CD4-positive, alpha-beta memory T cell (primary cell): ENCODE measurements at regions not wholly inside any gene's neighbourhood (a gene's known extent, or its start where the extent isn't known, plus 50 kb on each side); places are given as distances from the start of the nearest gene placed in this dataset.

Experiments
- CTCF ChIA-PET: fragments of 350-600 bp; sonication (Branson Sonifier 250); formaldehyde crosslinking; loops from one replicate; lab custom pipeline; 2021; ENCODE audit warnings: inconsistent platforms; ENCODE audit not compliant: partially characterized antibody; lab: Charles Lee
- POLR2A ChIA-PET: fragments of 350-600 bp; sonication (Branson Sonifier 250); formaldehyde crosslinking; loops from one replicate; lab custom pipeline; 2021; ENCODE audit not compliant: partially characterized antibody; lab: Charles Lee
- DNase-seq, 5 donors: peaks; one replicate each; pipeline versions ENCODE4 v3.0.0 to v3.0.0-alpha.2; 2020 to 2022; ENCODE audit warnings: mixed read lengths in 1 of 5
- H3K27ac ChIP-seq: one replicate; pipeline ENCODE4 v1.7.0; 2013; ENCODE audit warnings: low read depth, low read length
- H3K27me3 ChIP-seq: 2 replicates; pipeline ENCODE4 v1.7.0; 2013; ENCODE audit warnings: mild to moderate bottlenecking, low read length, moderate library complexity; ENCODE audit not compliant: insufficient read depth
- H3K36me3 ChIP-seq: 2 replicates; pipeline ENCODE4 v1.7.0; 2013; ENCODE audit warnings: mild to moderate bottlenecking, low read length, moderate library complexity; ENCODE audit not compliant: insufficient read depth
- H3K4me1 ChIP-seq: 2 replicates; pipeline ENCODE4 v1.7.0; 2013; ENCODE audit warnings: mild to moderate bottlenecking, low read length, moderate library complexity; ENCODE audit not compliant: insufficient read depth
- H3K4me3 ChIP-seq, 2 donors: one replicate each; pipeline ENCODE4 v1.7.0; 2013; ENCODE audit warnings: low read length in 2 of 2, mild to moderate bottlenecking in 1 of 2
- H3K9me3 ChIP-seq, 2 donors: one replicate each; pipeline ENCODE4 v1.7.0; 2013; ENCODE audit warnings: low read length in 2 of 2, control low read depth in 1 of 2; ENCODE audit not compliant: control insufficient read depth in 1 of 2
- H3K27ac Mint-ChIP-seq, 7 donors: one replicate each; pipeline ENCODE4 v1.8.0; 2020 to 2021; ENCODE audit warnings: mixed read lengths in 7 of 7, mild to moderate bottlenecking in 6 of 7, inconsistent platforms in 3 of 7, moderate library complexity in 3 of 7
- H3K27me3 Mint-ChIP-seq, 2 donors: one replicate each; pipeline ENCODE4 v1.8.0; 2020 to 2021; ENCODE audit warnings: mixed read lengths in 2 of 2
- H3K36me3 Mint-ChIP-seq, 2 donors: one replicate each; pipeline ENCODE4 v1.8.0; 2020 to 2021; ENCODE audit warnings: mixed read lengths in 2 of 2, inconsistent platforms in 1 of 2, mild to moderate bottlenecking in 1 of 2
- H3K4me1 Mint-ChIP-seq, 4 donors: one replicate each; pipeline ENCODE4 v1.8.0; 2020 to 2021; ENCODE audit warnings: mixed read lengths in 4 of 4, mild to moderate bottlenecking in 1 of 4
- H3K4me3 Mint-ChIP-seq, 8 donors: one replicate each; pipeline ENCODE4 v1.8.0; 2020 to 2021; ENCODE audit warnings: mixed read lengths in 8 of 8, mild to moderate bottlenecking in 7 of 8, moderate library complexity in 6 of 8, inconsistent platforms in 3 of 8
- H3K9me3 Mint-ChIP-seq, 8 donors: one replicate each; pipeline ENCODE4 v1.8.0; 2020 to 2021; ENCODE audit warnings: mixed read lengths in 8 of 8, mild to moderate bottlenecking in 5 of 8, inconsistent platforms in 3 of 8, moderate library complexity in 1 of 8
- intact Hi-C: fragments of 100-400 bp; cut with micrococcal nuclease; formaldehyde crosslinking; loops from one replicate; pipeline ENCODE4 v1.15.1; 2023

- Mint-ChIP-seq H3K4me3 (no peak overlapping the region), H3K4me1 (no peaks in the 10 kb centered on the region), H3K36me3 (no peaks in the 10 kb centered on the region), H3K27ac (no peak overlapping the region), H3K27me3 (no peaks in the 10 kb centered on the region), H3K9me3 (peaks cover 0 to 6% (median 0%) of the 10 kb centered on the region in 8 donors)
- Histone ChIP-seq H3K9me3 (no peaks in the 10 kb centered on the region), H3K4me3 (no peak overlapping the region), H3K27me3 (no peaks in the 10 kb centered on the region), H3K4me1 (no peaks in the 10 kb centered on the region), H3K27ac (no peak overlapping the region), H3K36me3 (no peaks in the 10 kb centered on the region)
- CTCF ChIA-PET: no interaction called here
- intact Hi-C loops: no loop called here
- POLR2A ChIA-PET: no interaction called here
- DNase-seq: no peak
These were observed 1135.3 kb upstream of the ZEB2 start for GRCh38 chr2:145655165-145655765.

GRCh38 chr2:145654746-145655145 is 1134.8 kb upstream of the ZEB2 start:
- H3K27ac ChIP-seq: no peak overlapping the region
- no peaks in the 10 kb centered on the region for H3K27me3 ChIP-seq
- H3K27me3 Mint-ChIP-seq: no peaks in the 10 kb centered on the region
- no peak for DNase-seq
- no peaks in the 10 kb centered on the region for H3K4me1 Mint-ChIP-seq
- no peaks in the 10 kb centered on the region for H3K9me3 ChIP-seq
- H3K36me3 ChIP-seq: no peaks in the 10 kb centered on the region
- POLR2A ChIA-PET: no interaction called here
- H3K9me3 Mint-ChIP-seq: peaks cover 0 to 10% (median 1%) of the 10 kb centered on the region in 8 donors
- no peak overlapping the region for H3K27ac Mint-ChIP-seq
- no peaks in the 10 kb centered on the region for H3K4me1 ChIP-seq
- CTCF ChIA-PET: no interaction called here
- intact Hi-C loops: no loop called here
- no peak overlapping the region for H3K4me3 Mint-ChIP-seq
- no peak overlapping the region for H3K4me3 ChIP-seq
- no peaks in the 10 kb centered on the region for H3K36me3 Mint-ChIP-seq

- Histone ChIP-seq H3K4me3 (no peak overlapping the region), H3K4me1 (no peaks in the 10 kb centered on the region), H3K9me3 (no peaks in the 10 kb centered on the region), H3K27ac (no peak overlapping the region), H3K36me3 (no peaks in the 10 kb centered on the region), H3K27me3 (no peaks in the 10 kb centered on the region)
- DNase-seq: no peak
- Mint-ChIP-seq H3K9me3 (peaks cover 0 to 10% (median 1%) of the 10 kb centered on the region in 8 donors), H3K4me3 (no peak overlapping the region), H3K36me3 (no peaks in the 10 kb centered on the region), H3K27me3 (no peaks in the 10 kb centered on the region), H3K4me1 (no peaks in the 10 kb centered on the region), H3K27ac (no peak overlapping the region)
- ChIA-PET CTCF (no interaction called here), POLR2A (no interaction called here)
- intact Hi-C loops: no loop called here
These were observed 1134.2 kb upstream of the ZEB2 start for GRCh38 chr2:145654156-145654555.

- no peaks in the 10 kb centered on the region for H3K4me1 ChIP-seq
- H3K27me3 ChIP-seq: no peaks in the 10 kb centered on the region
- no peaks in the 10 kb centered on the region for H3K27me3 Mint-ChIP-seq
- H3K27ac ChIP-seq: no peak overlapping the region
- intact Hi-C loops: no loop called here
- ChIA-PET CTCF (no interaction called here), POLR2A (no interaction called here)
- no peaks in the 10 kb centered on the region for H3K9me3 ChIP-seq
- no peak overlapping the region for H3K27ac Mint-ChIP-seq
- H3K36me3 ChIP-seq: no peaks in the 10 kb centered on the region
- no peak overlapping the region for H3K4me3 Mint-ChIP-seq
- no peak for DNase-seq
- peaks cover 0 to 10% (median 1%) of the 10 kb centered on the region in 8 donors for H3K9me3 Mint-ChIP-seq
- H3K4me1 Mint-ChIP-seq: no peaks in the 10 kb centered on the region
- H3K4me3 ChIP-seq: no peak overlapping the region
- no peaks in the 10 kb centered on the region for H3K36me3 Mint-ChIP-seq
These were observed 1133.6 kb upstream of the ZEB2 start for GRCh38 chr2:145653553-145653952.

GRCh38 chr2:145652571-145653545 is 1132.9 kb upstream of the ZEB2 start:
- Mint-ChIP-seq H3K27ac (no peak overlapping the region), H3K27me3 (no peaks in the 10 kb centered on the region), H3K4me3 (no peak overlapping the region), H3K4me1 (no peaks in the 10 kb centered on the region), H3K9me3 (peaks cover 0 to 7% (median 0%) of the 10 kb centered on the region in 8 donors), H3K36me3 (no peaks in the 10 kb centered on the region)
- intact Hi-C loops: no loop called here
- no peak for DNase-seq
- Histone ChIP-seq H3K27me3 (no peaks in the 10 kb centered on the region), H3K36me3 (no peaks in the 10 kb centered on the region), H3K4me3 (no peak overlapping the region), H3K9me3 (no peaks in the 10 kb centered on the region), H3K4me1 (no peaks in the 10 kb centered on the region), H3K27ac (no peak overlapping the region)
- POLR2A ChIA-PET: no interaction called here
- CTCF ChIA-PET: no interaction called here

- no peak for DNase-seq
- no peaks in the 10 kb centered on the region for H3K36me3 ChIP-seq
- no peak overlapping the region for H3K27ac ChIP-seq
- H3K9me3 ChIP-seq: no peaks in the 10 kb centered on the region
- intact Hi-C loops: no loop called here
- ChIA-PET CTCF (no interaction called here), POLR2A (no interaction called here)
- Mint-ChIP-seq H3K4me3 (no peak overlapping the region), H3K4me1 (no peaks in the 10 kb centered on the region), H3K36me3 (no peaks in the 10 kb centered on the region), H3K27me3 (no peaks in the 10 kb centered on the region), H3K27ac (no peak overlapping the region), H3K9me3 (peaks cover 0 to 7% (median 0%) of the 10 kb centered on the region in 8 donors)
- no peak overlapping the region for H3K4me3 ChIP-seq
- H3K27me3 ChIP-seq: no peaks in the 10 kb centered on the region
- H3K4me1 ChIP-seq: no peaks in the 10 kb centered on the region
These were observed 1132.1 kb upstream of the ZEB2 start for GRCh38 chr2:145652036-145652435.

- POLR2A ChIA-PET: no interaction called here
- H3K36me3 ChIP-seq: no peaks in the 10 kb centered on the region
- Mint-ChIP-seq H3K9me3 (peaks cover 0 to 7% (median under 1%) of the 10 kb centered on the region in 8 donors), H3K27ac (no peak overlapping the region), H3K4me1 (no peaks in the 10 kb centered on the region), H3K4me3 (no peak overlapping the region), H3K27me3 (no peaks in the 10 kb centered on the region), H3K36me3 (no peaks in the 10 kb centered on the region)
- H3K4me1 ChIP-seq: no peaks in the 10 kb centered on the region
- intact Hi-C loops: no loop called here
- no peak for DNase-seq
- H3K27me3 ChIP-seq: no peaks in the 10 kb centered on the region
- no peak overlapping the region for H3K4me3 ChIP-seq
- no peaks in the 10 kb centered on the region for H3K9me3 ChIP-seq
- no peak overlapping the region for H3K27ac ChIP-seq
- CTCF ChIA-PET: no interaction called here
These were observed 1130.3 kb upstream of the ZEB2 start for GRCh38 chr2:145650226-145650625.
